ENCODE measurements at regions not wholly inside any gene's neighbourhood (a gene's known extent, or its start where the extent isn't known, plus 50 kb on each side); places are given as distances from the start of the nearest gene placed in this dataset.

DNA sequence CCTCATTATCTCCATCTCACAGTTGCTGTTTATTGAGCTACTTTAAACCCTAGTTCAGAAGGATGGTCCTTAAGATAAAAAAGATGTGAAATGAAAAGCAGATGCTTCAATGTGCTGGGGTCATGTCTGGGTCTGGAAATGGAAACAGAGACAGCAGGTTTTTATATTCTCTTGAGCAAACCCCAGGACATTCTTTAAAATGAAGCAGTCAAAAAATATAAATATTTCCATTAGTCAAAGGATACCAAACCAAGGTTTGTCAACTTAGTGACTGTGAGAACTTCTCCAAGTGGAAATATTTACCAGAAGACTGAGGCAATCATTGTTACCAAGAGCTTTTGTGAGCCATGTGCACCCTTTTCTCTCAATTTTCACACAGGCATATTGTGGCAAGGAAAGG, 102.5 kb upstream of the DIO2 start:
- TF ChIP-seq ZNF219 (CRISPR knock-in tag; IDR thresholded peaks at IDR 0.05; ENCODE audit: borderline replicate concordance) = no peak
- TF ChIP-seq, protein P1, sequence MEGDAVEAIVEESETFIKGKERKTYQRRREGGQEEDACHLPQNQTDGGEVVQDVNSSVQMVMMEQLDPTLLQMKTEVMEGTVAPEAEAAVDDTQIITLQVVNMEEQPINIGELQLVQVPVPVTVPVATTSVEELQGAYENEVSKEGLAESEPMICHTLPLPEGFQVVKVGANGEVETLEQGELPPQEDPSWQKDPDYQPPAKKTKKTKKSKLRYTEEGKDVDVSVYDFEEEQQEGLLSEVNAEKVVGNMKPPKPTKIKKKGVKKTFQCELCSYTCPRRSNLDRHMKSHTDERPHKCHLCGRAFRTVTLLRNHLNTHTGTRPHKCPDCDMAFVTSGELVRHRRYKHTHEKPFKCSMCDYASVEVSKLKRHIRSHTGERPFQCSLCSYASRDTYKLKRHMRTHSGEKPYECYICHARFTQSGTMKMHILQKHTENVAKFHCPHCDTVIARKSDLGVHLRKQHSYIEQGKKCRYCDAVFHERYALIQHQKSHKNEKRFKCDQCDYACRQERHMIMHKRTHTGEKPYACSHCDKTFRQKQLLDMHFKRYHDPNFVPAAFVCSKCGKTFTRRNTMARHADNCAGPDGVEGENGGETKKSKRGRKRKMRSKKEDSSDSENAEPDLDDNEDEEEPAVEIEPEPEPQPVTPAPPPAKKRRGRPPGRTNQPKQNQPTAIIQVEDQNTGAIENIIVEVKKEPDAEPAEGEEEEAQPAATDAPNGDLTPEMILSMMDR (IDR thresholded peaks at IDR 0.05) = no peak
- TF ChIP-seq NR1H2 (CRISPR knock-in tag; IDR thresholded peaks at IDR 0.05) = no peak
- TF ChIP-seq, protein P2, sequence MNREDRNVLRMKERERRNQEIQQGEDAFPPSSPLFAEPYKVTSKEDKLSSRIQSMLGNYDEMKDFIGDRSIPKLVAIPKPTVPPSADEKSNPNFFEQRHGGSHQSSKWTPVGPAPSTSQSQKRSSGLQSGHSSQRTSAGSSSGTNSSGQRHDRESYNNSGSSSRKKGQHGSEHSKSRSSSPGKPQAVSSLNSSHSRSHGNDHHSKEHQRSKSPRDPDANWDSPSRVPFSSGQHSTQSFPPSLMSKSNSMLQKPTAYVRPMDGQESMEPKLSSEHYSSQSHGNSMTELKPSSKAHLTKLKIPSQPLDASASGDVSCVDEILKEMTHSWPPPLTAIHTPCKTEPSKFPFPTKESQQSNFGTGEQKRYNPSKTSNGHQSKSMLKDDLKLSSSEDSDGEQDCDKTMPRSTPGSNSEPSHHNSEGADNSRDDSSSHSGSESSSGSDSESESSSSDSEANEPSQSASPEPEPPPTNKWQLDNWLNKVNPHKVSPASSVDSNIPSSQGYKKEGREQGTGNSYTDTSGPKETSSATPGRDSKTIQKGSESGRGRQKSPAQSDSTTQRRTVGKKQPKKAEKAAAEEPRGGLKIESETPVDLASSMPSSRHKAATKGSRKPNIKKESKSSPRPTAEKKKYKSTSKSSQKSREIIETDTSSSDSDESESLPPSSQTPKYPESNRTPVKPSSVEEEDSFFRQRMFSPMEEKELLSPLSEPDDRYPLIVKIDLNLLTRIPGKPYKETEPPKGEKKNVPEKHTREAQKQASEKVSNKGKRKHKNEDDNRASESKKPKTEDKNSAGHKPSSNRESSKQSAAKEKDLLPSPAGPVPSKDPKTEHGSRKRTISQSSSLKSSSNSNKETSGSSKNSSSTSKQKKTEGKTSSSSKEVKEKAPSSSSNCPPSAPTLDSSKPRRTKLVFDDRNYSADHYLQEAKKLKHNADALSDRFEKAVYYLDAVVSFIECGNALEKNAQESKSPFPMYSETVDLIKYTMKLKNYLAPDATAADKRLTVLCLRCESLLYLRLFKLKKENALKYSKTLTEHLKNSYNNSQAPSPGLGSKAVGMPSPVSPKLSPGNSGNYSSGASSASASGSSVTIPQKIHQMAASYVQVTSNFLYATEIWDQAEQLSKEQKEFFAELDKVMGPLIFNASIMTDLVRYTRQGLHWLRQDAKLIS (CRISPR knock-in tag; IDR thresholded peaks at IDR 0.05; ENCODE audit: borderline replicate concordance) = no peak
- TF ChIP-seq, protein P3, sequence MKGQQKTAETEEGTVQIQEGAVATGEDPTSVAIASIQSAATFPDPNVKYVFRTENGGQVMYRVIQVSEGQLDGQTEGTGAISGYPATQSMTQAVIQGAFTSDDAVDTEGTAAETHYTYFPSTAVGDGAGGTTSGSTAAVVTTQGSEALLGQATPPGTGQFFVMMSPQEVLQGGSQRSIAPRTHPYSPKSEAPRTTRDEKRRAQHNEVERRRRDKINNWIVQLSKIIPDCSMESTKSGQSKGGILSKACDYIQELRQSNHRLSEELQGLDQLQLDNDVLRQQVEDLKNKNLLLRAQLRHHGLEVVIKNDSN (CRISPR knock-in tag; IDR thresholded peaks at IDR 0.05) = no peak
- TF ChIP-seq, protein P4, sequence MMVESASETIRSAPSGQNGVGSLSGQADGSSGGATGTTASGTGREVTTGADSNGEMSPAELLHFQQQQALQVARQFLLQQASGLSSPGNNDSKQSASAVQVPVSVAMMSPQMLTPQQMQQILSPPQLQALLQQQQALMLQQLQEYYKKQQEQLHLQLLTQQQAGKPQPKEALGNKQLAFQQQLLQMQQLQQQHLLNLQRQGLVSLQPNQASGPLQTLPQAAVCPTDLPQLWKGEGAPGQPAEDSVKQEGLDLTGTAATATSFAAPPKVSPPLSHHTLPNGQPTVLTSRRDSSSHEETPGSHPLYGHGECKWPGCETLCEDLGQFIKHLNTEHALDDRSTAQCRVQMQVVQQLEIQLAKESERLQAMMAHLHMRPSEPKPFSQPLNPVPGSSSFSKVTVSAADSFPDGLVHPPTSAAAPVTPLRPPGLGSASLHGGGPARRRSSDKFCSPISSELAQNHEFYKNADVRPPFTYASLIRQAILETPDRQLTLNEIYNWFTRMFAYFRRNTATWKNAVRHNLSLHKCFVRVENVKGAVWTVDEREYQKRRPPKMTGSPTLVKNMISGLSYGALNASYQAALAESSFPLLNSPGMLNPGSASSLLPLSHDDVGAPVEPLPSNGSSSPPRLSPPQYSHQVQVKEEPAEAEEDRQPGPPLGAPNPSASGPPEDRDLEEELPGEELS (CRISPR knock-in tag; IDR thresholded peaks at IDR 0.05) = no peak
